WTC11 (cell line): ENCODE measurements at regions not wholly inside any gene's neighbourhood (a gene's known extent, or its start where the extent isn't known, plus 50 kb on each side); places are given as distances from the start of the nearest gene placed in this dataset.

Experiments used
- ATAC-seq: fragments of 200-7000 bp; cut with Tn5 transposase; 2 replicates; pipeline ENCODE4 v1.10.0; 2021; ENCODE audit warnings: mild to moderate bottlenecking, moderate library complexity
- CTCF ChIA-PET: fragments of 300-600 bp; sonication (Branson Sonifier 250); formaldehyde crosslinking; loops from one replicate; lab custom pipeline; 2021; ENCODE audit warnings: antibody characterized with exemption; lab: Charles Lee
- POLR2A ChIA-PET: fragments of 350-600 bp; sonication (Branson Sonifier 250); formaldehyde crosslinking; loops from one replicate; lab custom pipeline; 2021; ENCODE audit warnings: antibody characterized with exemption; lab: Charles Lee
- DNase-seq: peaks from one replicate; pipeline ENCODE4 v3.0.0; 2021; ENCODE audit warnings: low spot score
- H3K27ac Mint-ChIP-seq: 2 replicates; pipeline ENCODE4 v1.8.0; 2021; ENCODE audit warnings: mixed read lengths
- H3K27me3 Mint-ChIP-seq: 2 replicates; pipeline ENCODE4 v1.8.0; 2021; ENCODE audit warnings: low read depth, mild to moderate bottlenecking, moderate library complexity, mixed read lengths
- H3K36me3 Mint-ChIP-seq: 2 replicates; pipeline ENCODE4 v1.8.0; 2021; ENCODE audit warnings: mixed read lengths
- H3K4me1 Mint-ChIP-seq: 2 replicates; pipeline ENCODE4 v1.8.0; 2022; ENCODE audit warnings: mixed read lengths
- H3K4me3 Mint-ChIP-seq: 2 replicates; pipeline ENCODE4 v1.8.0; 2021; ENCODE audit warnings: mild to moderate bottlenecking, moderate library complexity, mixed read lengths
- H3K9me3 Mint-ChIP-seq: 2 replicates; pipeline ENCODE4 v1.8.0; 2021; ENCODE audit warnings: mixed read lengths
- ELF4 ChIP-seq: sonication (generic); formaldehyde crosslinking; IDR thresholded peaks from 2 replicates; pipeline ENCODE4 v1.8.1; 2022; ENCODE audit warnings: low read depth, mild to moderate bottlenecking, moderate library complexity, missing genetic modification reagents
- EMX1 ChIP-seq: fragments of 250-450 bp; sonication (Bioruptor Pico); IDR thresholded peaks from 2 replicates; pipeline ENCODE4 v1.8.0; 2021; ENCODE audit warnings: mild to moderate bottlenecking
- FOXK1 ChIP-seq: sonication (generic); formaldehyde crosslinking; IDR thresholded peaks from 2 replicates; pipeline ENCODE4 v1.8.0; 2022; ENCODE audit warnings: mild to moderate bottlenecking, moderate library complexity, missing genetic modification reagents
- GABPB1 ChIP-seq: sonication (generic); formaldehyde crosslinking; IDR thresholded peaks from 2 replicates; pipeline ENCODE4 v1.8.1; 2023; ENCODE audit warnings: mild to moderate bottlenecking, missing genetic modification reagents
- GRHL2 ChIP-seq: fragments of 250-450 bp; sonication (Bioruptor Pico); IDR thresholded peaks from 2 replicates; pipeline ENCODE4 v1.8.0; 2022; ENCODE audit warnings: mild to moderate bottlenecking, moderate library complexity; ENCODE audit not compliant: insufficient replicate concordance, severe bottlenecking
- IRF2 ChIP-seq: sonication (generic); formaldehyde crosslinking; IDR thresholded peaks from 2 replicates; pipeline ENCODE4 v1.8.0; 2022; ENCODE audit warnings: low read depth, missing genetic modification reagents, borderline replicate concordance
- NR1H2 ChIP-seq: sonication (generic); formaldehyde crosslinking; IDR thresholded peaks from 2 replicates; pipeline ENCODE4 v1.9.0; 2021; ENCODE audit warnings: mild to moderate bottlenecking, moderate library complexity, missing genetic modification reagents
- SMAD3 ChIP-seq: sonication (generic); formaldehyde crosslinking; IDR thresholded peaks from 2 replicates; pipeline ENCODE4 v1.8.0; 2022; ENCODE audit warnings: missing genetic modification reagents, mild to moderate bottlenecking, borderline replicate concordance
- TEAD1 ChIP-seq: sonication (generic); formaldehyde crosslinking; IDR thresholded peaks from 2 replicates; pipeline ENCODE4 v1.8.0; 2022; ENCODE audit warnings: mild to moderate bottlenecking, missing genetic modification reagents
- ZNF138 ChIP-seq: sonication (generic); formaldehyde crosslinking; conservative IDR thresholded peaks from 2 replicates; pipeline ENCODE4 v1.8.1; 2022; ENCODE audit warnings: mild to moderate bottlenecking, moderate library complexity, missing genetic modification reagents
- ZNF219 ChIP-seq: sonication (generic); formaldehyde crosslinking; IDR thresholded peaks from 2 replicates; pipeline ENCODE4 v1.8.0; 2023; ENCODE audit warnings: missing genetic modification reagents, mild to moderate bottlenecking, borderline replicate concordance
- ZNF317 ChIP-seq: sonication (generic); formaldehyde crosslinking; IDR thresholded peaks from 2 replicates; pipeline ENCODE4 v1.8.1; 2023; ENCODE audit warnings: low read depth, mild to moderate bottlenecking, moderate library complexity, missing genetic modification reagents, borderline replicate concordance
- ZNF423 ChIP-seq: fragments of 250-450 bp; sonication (Bioruptor Pico); IDR thresholded peaks from 2 replicates; pipeline ENCODE4 v2.1.2; 2022; ENCODE audit warnings: mild to moderate bottlenecking, moderate library complexity
- ZNF671 ChIP-seq: fragments of 250-450 bp; sonication (Bioruptor Pico); IDR thresholded peaks from 2 replicates; pipeline ENCODE4 v1.8.0; 2021; ENCODE audit warnings: mild to moderate bottlenecking
- TF ChIP-seq, protein P1 (sequence below): sonication (generic); formaldehyde crosslinking; IDR thresholded peaks from 2 replicates; pipeline ENCODE4 v1.8.1; 2023; ENCODE audit warnings: mild to moderate bottlenecking, missing genetic modification reagents
- TF ChIP-seq, protein P2 (sequence below): sonication (generic); formaldehyde crosslinking; IDR thresholded peaks from 2 replicates; pipeline ENCODE4 v1.8.1; 2023; ENCODE audit warnings: mild to moderate bottlenecking, missing genetic modification reagents
- TF ChIP-seq, protein P3 (sequence below): sonication (generic); formaldehyde crosslinking; conservative IDR thresholded peaks from 2 replicates; pipeline ENCODE4 v1.8.1; 2023; ENCODE audit warnings: mild to moderate bottlenecking, low read depth, missing genetic modification reagents, moderate library complexity
- TF ChIP-seq, protein P4 (sequence below): fragments of 250-450 bp; sonication (Bioruptor Pico); IDR thresholded peaks from 2 replicates; pipeline ENCODE4 v1.8.0; 2021; ENCODE audit warnings: mild to moderate bottlenecking
- TF ChIP-seq, protein P5 (sequence below): sonication (generic); formaldehyde crosslinking; IDR thresholded peaks from 2 replicates; pipeline ENCODE4 v1.8.1; 2023; ENCODE audit warnings: mild to moderate bottlenecking, moderate library complexity, missing genetic modification reagents
- TF ChIP-seq, protein P6 (sequence below): sonication (generic); formaldehyde crosslinking; conservative IDR thresholded peaks from 2 replicates; pipeline ENCODE4 v1.8.1; 2022; ENCODE audit warnings: mild to moderate bottlenecking, missing genetic modification reagents
- TF ChIP-seq, protein P7 (sequence below): fragments of 250-450 bp; sonication (Bioruptor Pico); conservative IDR thresholded peaks from 2 replicates; pipeline ENCODE4 v1.9.0; 2021; ENCODE audit warnings: mild to moderate bottlenecking

DNA sequence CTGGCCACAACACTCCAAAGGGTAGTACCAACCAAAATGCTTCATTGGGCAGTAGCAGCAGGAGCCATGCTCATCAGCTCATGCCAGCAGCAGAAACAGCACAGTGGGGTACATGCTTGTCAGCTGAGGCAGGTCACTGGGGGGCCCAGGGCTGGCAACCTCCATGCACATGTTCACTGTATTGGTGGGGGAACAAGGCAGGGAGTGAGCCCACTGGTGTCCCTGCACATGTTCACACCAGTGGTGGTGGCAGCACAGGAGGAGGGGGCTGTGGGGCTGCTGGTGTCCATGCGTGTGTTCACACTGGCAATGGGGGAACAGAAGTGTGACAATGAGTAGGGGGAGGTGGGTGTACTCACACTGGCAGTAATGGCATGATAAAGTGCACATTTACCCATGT lies 254.3 kb upstream of the KIF2A start:
- no peak overlapping the region for H3K27ac Mint-ChIP-seq
- CTCF ChIA-PET, result no interaction called here
- no peak for DNase-seq
- TF ChIP-seq ZNF423 (CRISPR knock-in tag), result no peak
- TF ChIP-seq ZNF138 (CRISPR knock-in tag), result no peak
- TF ChIP-seq, protein P1, sequence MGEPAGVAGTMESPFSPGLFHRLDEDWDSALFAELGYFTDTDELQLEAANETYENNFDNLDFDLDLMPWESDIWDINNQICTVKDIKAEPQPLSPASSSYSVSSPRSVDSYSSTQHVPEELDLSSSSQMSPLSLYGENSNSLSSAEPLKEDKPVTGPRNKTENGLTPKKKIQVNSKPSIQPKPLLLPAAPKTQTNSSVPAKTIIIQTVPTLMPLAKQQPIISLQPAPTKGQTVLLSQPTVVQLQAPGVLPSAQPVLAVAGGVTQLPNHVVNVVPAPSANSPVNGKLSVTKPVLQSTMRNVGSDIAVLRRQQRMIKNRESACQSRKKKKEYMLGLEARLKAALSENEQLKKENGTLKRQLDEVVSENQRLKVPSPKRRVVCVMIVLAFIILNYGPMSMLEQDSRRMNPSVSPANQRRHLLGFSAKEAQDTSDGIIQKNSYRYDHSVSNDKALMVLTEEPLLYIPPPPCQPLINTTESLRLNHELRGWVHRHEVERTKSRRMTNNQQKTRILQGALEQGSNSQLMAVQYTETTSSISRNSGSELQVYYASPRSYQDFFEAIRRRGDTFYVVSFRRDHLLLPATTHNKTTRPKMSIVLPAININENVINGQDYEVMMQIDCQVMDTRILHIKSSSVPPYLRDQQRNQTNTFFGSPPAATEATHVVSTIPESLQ (CRISPR knock-in tag), result no peak
- no peak for TF ChIP-seq IRF2 (CRISPR knock-in tag)
- no peak for TF ChIP-seq FOXK1 (CRISPR knock-in tag)
- no peak for TF ChIP-seq TEAD1 (CRISPR knock-in tag)
- TF ChIP-seq GABPB1, result no peak
- no peak for TF ChIP-seq ZNF671
- TF ChIP-seq, protein P2, sequence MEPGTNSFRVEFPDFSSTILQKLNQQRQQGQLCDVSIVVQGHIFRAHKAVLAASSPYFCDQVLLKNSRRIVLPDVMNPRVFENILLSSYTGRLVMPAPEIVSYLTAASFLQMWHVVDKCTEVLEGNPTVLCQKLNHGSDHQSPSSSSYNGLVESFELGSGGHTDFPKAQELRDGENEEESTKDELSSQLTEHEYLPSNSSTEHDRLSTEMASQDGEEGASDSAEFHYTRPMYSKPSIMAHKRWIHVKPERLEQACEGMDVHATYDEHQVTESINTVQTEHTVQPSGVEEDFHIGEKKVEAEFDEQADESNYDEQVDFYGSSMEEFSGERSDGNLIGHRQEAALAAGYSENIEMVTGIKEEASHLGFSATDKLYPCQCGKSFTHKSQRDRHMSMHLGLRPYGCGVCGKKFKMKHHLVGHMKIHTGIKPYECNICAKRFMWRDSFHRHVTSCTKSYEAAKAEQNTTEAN (CRISPR knock-in tag), result no peak
- TF ChIP-seq, all 79 proteins: peak for 0
- Mint-ChIP-seq H3K4me3 (no peak overlapping the region), H3K36me3 (peaks cover 3% of the 10 kb centered on the region), H3K4me1 (peaks cover 16% of the 10 kb centered on the region), H3K27me3 (peaks cover 65% of the 10 kb centered on the region), H3K9me3 (peaks cover 13% of the 10 kb centered on the region)
- no peak for ATAC-seq
- POLR2A ChIA-PET, result no interaction called here

DNA sequence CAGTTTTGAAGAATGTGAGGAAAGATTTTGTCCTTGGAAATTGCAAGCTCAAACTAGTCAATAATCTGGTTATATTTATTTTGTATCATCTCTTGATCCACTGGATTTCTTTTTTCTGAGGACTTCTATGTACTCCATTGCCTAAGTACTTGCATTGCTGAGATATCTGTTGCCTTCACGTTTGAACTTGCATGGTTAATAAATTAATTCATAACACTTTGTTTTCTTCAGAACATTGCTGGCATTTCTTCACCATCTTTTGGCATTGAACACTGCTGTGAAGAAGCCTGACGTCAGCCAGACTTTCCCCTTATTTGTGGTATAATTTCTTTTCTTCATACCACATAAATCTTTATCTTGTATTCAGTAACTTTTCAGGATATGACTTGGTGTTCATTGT lies 246.0 kb upstream of the KIF2A start:
- TF ChIP-seq, protein P3, sequence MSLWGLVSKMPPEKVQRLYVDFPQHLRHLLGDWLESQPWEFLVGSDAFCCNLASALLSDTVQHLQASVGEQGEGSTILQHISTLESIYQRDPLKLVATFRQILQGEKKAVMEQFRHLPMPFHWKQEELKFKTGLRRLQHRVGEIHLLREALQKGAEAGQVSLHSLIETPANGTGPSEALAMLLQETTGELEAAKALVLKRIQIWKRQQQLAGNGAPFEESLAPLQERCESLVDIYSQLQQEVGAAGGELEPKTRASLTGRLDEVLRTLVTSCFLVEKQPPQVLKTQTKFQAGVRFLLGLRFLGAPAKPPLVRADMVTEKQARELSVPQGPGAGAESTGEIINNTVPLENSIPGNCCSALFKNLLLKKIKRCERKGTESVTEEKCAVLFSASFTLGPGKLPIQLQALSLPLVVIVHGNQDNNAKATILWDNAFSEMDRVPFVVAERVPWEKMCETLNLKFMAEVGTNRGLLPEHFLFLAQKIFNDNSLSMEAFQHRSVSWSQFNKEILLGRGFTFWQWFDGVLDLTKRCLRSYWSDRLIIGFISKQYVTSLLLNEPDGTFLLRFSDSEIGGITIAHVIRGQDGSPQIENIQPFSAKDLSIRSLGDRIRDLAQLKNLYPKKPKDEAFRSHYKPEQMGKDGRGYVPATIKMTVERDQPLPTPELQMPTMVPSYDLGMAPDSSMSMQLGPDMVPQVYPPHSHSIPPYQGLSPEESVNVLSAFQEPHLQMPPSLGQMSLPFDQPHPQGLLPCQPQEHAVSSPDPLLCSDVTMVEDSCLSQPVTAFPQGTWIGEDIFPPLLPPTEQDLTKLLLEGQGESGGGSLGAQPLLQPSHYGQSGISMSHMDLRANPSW (CRISPR knock-in tag), result no peak
- TF ChIP-seq, protein P4, sequence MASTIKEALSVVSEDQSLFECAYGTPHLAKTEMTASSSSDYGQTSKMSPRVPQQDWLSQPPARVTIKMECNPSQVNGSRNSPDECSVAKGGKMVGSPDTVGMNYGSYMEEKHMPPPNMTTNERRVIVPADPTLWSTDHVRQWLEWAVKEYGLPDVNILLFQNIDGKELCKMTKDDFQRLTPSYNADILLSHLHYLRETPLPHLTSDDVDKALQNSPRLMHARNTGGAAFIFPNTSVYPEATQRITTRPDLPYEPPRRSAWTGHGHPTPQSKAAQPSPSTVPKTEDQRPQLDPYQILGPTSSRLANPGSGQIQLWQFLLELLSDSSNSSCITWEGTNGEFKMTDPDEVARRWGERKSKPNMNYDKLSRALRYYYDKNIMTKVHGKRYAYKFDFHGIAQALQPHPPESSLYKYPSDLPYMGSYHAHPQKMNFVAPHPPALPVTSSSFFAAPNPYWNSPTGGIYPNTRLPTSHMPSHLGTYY, result no peak
- TF ChIP-seq EMX1 (CRISPR knock-in tag), result no peak
- no peak for TF ChIP-seq ZNF317
- TF ChIP-seq ZNF219 (CRISPR knock-in tag), result no peak
- no peak for TF ChIP-seq ELF4 (CRISPR knock-in tag)
- TF ChIP-seq, protein P5, sequence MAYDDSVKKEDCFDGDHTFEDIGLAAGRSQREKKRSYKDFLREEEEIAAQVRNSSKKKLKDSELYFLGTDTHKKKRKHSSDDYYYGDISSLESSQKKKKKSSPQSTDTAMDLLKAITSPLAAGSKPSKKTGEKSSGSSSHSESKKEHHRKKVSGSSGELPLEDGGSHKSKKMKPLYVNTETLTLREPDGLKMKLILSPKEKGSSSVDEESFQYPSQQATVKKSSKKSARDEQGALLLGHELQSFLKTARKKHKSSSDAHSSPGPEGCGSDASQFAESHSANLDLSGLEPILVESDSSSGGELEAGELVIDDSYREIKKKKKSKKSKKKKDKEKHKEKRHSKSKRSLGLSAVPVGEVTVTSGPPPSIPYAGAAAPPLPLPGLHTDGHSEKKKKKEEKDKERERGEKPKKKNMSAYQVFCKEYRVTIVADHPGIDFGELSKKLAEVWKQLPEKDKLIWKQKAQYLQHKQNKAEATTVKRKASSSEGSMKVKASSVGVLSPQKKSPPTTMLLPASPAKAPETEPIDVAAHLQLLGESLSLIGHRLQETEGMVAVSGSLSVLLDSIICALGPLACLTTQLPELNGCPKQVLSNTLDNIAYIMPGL (CRISPR knock-in tag), result no peak
- no peak for TF ChIP-seq NR1H2
- TF ChIP-seq, protein P6, sequence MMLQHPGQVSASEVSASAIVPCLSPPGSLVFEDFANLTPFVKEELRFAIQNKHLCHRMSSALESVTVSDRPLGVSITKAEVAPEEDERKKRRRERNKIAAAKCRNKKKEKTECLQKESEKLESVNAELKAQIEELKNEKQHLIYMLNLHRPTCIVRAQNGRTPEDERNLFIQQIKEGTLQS (CRISPR knock-in tag), result no peak
- no peak for TF ChIP-seq GRHL2 (CRISPR knock-in tag)
- no peak for TF ChIP-seq SMAD3 (CRISPR knock-in tag)
- TF ChIP-seq, protein P7, sequence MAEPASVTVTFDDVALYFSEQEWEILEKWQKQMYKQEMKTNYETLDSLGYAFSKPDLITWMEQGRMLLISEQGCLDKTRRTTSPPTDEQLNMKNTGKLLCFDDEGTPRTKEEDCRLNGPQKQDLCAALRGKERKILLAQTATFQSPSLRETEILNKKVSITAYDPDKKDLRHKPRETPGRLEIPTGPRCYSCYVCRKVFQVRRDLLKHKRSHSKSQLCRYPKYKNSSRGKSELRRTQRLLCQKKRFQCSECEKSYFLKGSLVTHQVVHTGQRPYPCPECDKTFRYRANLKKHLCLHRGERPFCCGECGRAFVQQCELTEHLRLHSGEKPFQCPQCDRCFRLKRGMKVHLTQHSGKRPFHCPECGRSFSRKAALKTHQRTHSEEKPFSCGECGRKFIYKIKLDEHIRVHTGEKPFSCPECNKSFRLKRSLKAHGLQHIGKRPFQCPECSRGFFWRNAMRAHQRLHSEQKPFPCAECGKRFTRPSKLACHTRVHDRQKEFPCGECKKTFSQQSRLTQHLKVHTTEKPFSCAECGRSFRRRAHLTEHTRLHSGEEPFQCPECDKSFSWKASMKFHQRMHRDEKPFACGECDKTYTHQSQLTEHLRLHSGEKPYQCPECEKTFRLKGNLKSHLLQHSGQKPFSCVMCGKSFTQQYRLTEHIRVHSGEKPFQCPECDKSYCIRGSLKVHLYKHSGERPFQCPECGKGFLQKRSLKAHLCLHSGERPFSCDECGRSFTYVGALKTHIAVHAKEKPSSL (CRISPR knock-in tag), result no peak
- no peak for ATAC-seq
- Mint-ChIP-seq H3K9me3 (peaks cover 14% of the 10 kb centered on the region), H3K27ac (no peak overlapping the region), H3K27me3 (peaks cover 13% of the 10 kb centered on the region), H3K36me3 (peaks cover 2% of the 10 kb centered on the region; the same call in 1 of the 2 replicates), H3K4me3 (no peak overlapping the region), H3K4me1 (peaks cover 20% of the 10 kb centered on the region)
- ChIA-PET POLR2A (no interaction called here), CTCF (no interaction called here)
- DNase-seq, result no peak
